Bronchial epithelial cell (primary cell): ENCODE measurements at regions not wholly inside any gene's neighbourhood (a gene's known extent, or its start where the extent isn't known, plus 50 kb on each side); places are given as distances from the start of the nearest gene placed in this dataset.

Source experiments
- DNase-seq: peaks from one replicate; pipeline ENCODE4 v3.0.0-alpha.2; 2010; ENCODE audit warnings: low read depth
- FAIRE-seq: peaks from 2 replicates; lab custom pipeline; 2011; peaks lifted over from hg19 to GRCh38; lab: Jason Lieb, UNC
- H3K27me3 ChIP-seq: 2 replicates; pipeline ENCODE4 v1.5.1; 2011; ENCODE audit warnings: low read length; ENCODE audit not compliant: control insufficient read depth, insufficient read depth
- H3K36me3 ChIP-seq: 2 replicates; pipeline ENCODE4 v1.5.1; 2011; ENCODE audit warnings: low read length; ENCODE audit not compliant: control insufficient read depth, insufficient read depth
- H3K4me3 ChIP-seq: 2 replicates; pipeline ENCODE4 v1.5.1; 2011; ENCODE audit warnings: mild to moderate bottlenecking, low read depth, low read length, control low read depth
- CTCF ChIP-seq: IDR thresholded peaks from 2 replicates; pipeline ENCODE4 v1.5.1; 2011; ENCODE audit warnings: mild to moderate bottlenecking, moderate library complexity, low read length, control low read depth, inconsistent platforms; ENCODE audit not compliant: insufficient read depth, severe bottlenecking

GRCh38 chr1:29500651-29501050, 264.3 kb downstream of the PTPRU start:
- H3K36me3 ChIP-seq = no peaks in the 10 kb centered on the region
- no peak for TF ChIP-seq CTCF
- DNase-seq (no peak), FAIRE-seq (peak; percentile 13)
- H3K27me3 ChIP-seq = peaks cover 5% of the 10 kb centered on the region
- H3K4me3 ChIP-seq = no peak overlapping the region

- Histone ChIP-seq H3K36me3 (no peaks in the 10 kb centered on the region), H3K27me3 (peaks cover 5% of the 10 kb centered on the region), H3K4me3 (no peak overlapping the region)
- FAIRE-seq = no peak
- DNase-seq = no peak
- TF ChIP-seq CTCF = no peak
Observed at GRCh38 chr1:29500041-29500440, 263.7 kb downstream of the PTPRU start.

GRCh38 chr1:29499104-29499650, 262.9 kb downstream of the PTPRU start:
- Histone ChIP-seq H3K36me3 (no peaks in the 10 kb centered on the region), H3K4me3 (no peak overlapping the region), H3K27me3 (peaks cover 2% of the 10 kb centered on the region)
- DNase-seq (no peak), FAIRE-seq (peak; percentile 7)
- TF ChIP-seq CTCF = no peak

- Histone ChIP-seq H3K27me3 (peaks cover 2% of the 10 kb centered on the region), H3K36me3 (no peaks in the 10 kb centered on the region), H3K4me3 (no peak overlapping the region)
- no peak for TF ChIP-seq CTCF
- FAIRE-seq = peak; percentile 52
- peak; percentile 37 for DNase-seq
Observed at GRCh38 chr1:29498126-29499103, 262.1 kb downstream of the PTPRU start.

GRCh38 chr1:29497395-29498125, 261.2 kb downstream of the PTPRU start:
- Histone ChIP-seq H3K36me3 (no peaks in the 10 kb centered on the region), H3K4me3 (no peak overlapping the region), H3K27me3 (peaks cover 2% of the 10 kb centered on the region)
- TF ChIP-seq CTCF = no peak
- no peak for FAIRE-seq
- DNase-seq = no peak
